ENCODE measurements at regions not wholly inside any gene's neighbourhood (a gene's known extent, or its start where the extent isn't known, plus 50 kb on each side); places are given as distances from the start of the nearest gene placed in this dataset.

DNA sequence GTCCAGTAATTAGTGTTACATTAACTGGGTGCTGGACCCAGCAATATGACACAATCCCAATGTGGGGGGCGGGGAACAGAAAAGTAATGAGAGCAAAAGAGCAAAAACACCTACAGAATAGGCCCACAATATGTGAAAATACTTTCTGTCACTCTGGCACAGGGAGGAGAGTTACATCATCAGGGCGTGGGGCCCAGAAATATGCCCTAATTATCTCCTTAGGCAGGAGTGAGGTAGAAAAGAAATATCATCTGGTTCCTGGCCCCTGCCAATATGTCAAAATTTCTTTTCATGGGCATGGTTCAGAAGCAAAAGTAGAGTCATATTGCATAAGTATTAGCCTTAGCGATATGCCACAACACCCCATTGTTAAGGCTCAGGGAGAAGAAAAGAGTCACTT, 959.8 kb upstream of the TSPY4 start:
- 30% methylated on average over 3 of the region's 3 CpGs for WGBS (ENCODE audit: low lambda C conversion rate)
- Histone ChIP-seq H3K4me2 (ENCODE audit: low read depth, low read length) (no peak overlapping the region), H3K4me1 (ENCODE audit: insufficient read depth, low read length) (no peaks in the 10 kb centered on the region), H3K36me3 (replicated peaks in 1 of 2; ENCODE audit: control insufficient read depth in 1 of 2, insufficient read depth in 2 of 2, low read length in 2 of 2) (no peaks in the 10 kb centered on the region), H2AFZ (ENCODE audit: low read length) (no peak overlapping the region), H3K79me2 (ENCODE audit: insufficient read depth, low read length) (no peaks in the 10 kb centered on the region), H3K27ac (ENCODE audit: extremely low read length, insufficient read depth, low read length) (no peak overlapping the region), H3K4me3 (replicated peaks in 1 of 3; ENCODE audit: insufficient read depth in 1 of 3, low read depth in 2 of 3, low read length in 3 of 3) (no peak overlapping the region), H3K9ac (ENCODE audit: insufficient read depth, low read depth, low read length) (no peak overlapping the region), H4K20me1 (ENCODE audit: insufficient read depth, low read length) (no peaks in the 10 kb centered on the region), H3K27me3 (ENCODE audit: control insufficient read depth in 1 of 2, insufficient read depth in 2 of 2, low read length in 2 of 2) (no peaks in the 10 kb centered on the region), H3K9me3 (ENCODE audit: low read length) (peaks cover 54% of the 10 kb centered on the region)
- intact Hi-C loops (cut with micrococcal nuclease; ENCODE audit: unreplicated experiment), result no loop called here
- ATAC-seq (no peak), FAIRE-seq (no peak), DNase-seq (ENCODE audit: low spot score) (no peak)
- BruUV-seq (replicated peaks), result no TSS peak
- ChIA-PET CTCF (ENCODE audit: low intra/inter-chr PET ratio, low total read pairs) (no interaction called here), POLR2A (no interaction called here)
- TF ChIP-seq REXO4 (CRISPR knock-in tag; IDR thresholded peaks at IDR 0.05; ENCODE audit: borderline replicate concordance), result no peak
- TF ChIP-seq RCOR2 (CRISPR knock-in tag; IDR thresholded peaks at IDR 0.05), result no peak
- TF ChIP-seq, protein P1, sequence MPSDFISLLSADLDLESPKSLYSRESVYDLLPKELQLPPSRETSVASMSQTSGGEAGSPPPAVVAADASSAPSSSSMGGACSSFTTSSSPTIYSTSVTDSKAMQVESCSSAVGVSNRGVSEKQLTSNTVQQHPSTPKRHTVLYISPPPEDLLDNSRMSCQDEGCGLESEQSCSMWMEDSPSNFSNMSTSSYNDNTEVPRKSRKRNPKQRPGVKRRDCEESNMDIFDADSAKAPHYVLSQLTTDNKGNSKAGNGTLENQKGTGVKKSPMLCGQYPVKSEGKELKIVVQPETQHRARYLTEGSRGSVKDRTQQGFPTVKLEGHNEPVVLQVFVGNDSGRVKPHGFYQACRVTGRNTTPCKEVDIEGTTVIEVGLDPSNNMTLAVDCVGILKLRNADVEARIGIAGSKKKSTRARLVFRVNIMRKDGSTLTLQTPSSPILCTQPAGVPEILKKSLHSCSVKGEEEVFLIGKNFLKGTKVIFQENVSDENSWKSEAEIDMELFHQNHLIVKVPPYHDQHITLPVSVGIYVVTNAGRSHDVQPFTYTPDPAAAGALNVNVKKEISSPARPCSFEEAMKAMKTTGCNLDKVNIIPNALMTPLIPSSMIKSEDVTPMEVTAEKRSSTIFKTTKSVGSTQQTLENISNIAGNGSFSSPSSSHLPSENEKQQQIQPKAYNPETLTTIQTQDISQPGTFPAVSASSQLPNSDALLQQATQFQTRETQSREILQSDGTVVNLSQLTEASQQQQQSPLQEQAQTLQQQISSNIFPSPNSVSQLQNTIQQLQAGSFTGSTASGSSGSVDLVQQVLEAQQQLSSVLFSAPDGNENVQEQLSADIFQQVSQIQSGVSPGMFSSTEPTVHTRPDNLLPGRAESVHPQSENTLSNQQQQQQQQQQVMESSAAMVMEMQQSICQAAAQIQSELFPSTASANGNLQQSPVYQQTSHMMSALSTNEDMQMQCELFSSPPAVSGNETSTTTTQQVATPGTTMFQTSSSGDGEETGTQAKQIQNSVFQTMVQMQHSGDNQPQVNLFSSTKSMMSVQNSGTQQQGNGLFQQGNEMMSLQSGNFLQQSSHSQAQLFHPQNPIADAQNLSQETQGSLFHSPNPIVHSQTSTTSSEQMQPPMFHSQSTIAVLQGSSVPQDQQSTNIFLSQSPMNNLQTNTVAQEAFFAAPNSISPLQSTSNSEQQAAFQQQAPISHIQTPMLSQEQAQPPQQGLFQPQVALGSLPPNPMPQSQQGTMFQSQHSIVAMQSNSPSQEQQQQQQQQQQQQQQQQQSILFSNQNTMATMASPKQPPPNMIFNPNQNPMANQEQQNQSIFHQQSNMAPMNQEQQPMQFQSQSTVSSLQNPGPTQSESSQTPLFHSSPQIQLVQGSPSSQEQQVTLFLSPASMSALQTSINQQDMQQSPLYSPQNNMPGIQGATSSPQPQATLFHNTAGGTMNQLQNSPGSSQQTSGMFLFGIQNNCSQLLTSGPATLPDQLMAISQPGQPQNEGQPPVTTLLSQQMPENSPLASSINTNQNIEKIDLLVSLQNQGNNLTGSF (CRISPR knock-in tag; IDR thresholded peaks at IDR 0.05), result no peak
- no peak for TF ChIP-seq MED1 (CRISPR knock-in tag; IDR thresholded peaks at IDR 0.05)
- TF ChIP-seq ZSCAN29 (CRISPR knock-in tag; conservative IDR thresholded peaks at IDR 0.05), result no peak
- no peak for TF ChIP-seq RARG (CRISPR knock-in tag; IDR thresholded peaks at IDR 0.05; ENCODE audit: low read depth)
- no peak for TF ChIP-seq NRL (CRISPR knock-in tag; IDR thresholded peaks at IDR 0.05; ENCODE audit: borderline replicate concordance)
- no peak for TF ChIP-seq ZNF749 (CRISPR knock-in tag; IDR thresholded peaks at IDR 0.05; ENCODE audit: borderline replicate concordance)
- TF ChIP-seq ZMYM3 (CRISPR knock-in tag; IDR thresholded peaks at IDR 0.05), result no peak
- in situ Hi-C loops (cut with HindIII; ENCODE audit: extremely low pct_ligation_motif_present, low pct_unique_long_range_greater_than_20kb), result no loop called here

Measured in HepG2 (cell line).